Neural progenitor cell (in vitro differentiated cells): ENCODE measurements at regions not wholly inside any gene's neighbourhood (a gene's known extent, or its start where the extent isn't known, plus 50 kb on each side); places are given as distances from the start of the nearest gene placed in this dataset.

Experiments
- DNase-seq: peaks from one replicate; pipeline ENCODE4 v3.0.0-alpha.2; 2016; ENCODE audit warnings: low spot score
- H2AFZ ChIP-seq: fragments of 200-600 bp; sonication (generic); replicated peaks from 2 replicates; pipeline ENCODE4 v1.6.1; 2016; ENCODE audit warnings: antibody characterized with exemption
- H3F3A ChIP-seq: fragments of 200-600 bp; sonication (generic); 2 replicates; pipeline ENCODE4 v1.6.1; 2016; ENCODE audit warnings: antibody characterized with exemption, low read depth
- H3K27ac ChIP-seq: fragments of 200-600 bp; sonication (generic); 2 replicates; pipeline ENCODE4 v1.5.1; 2016; ENCODE audit warnings: mild to moderate bottlenecking
- H3K27me3 ChIP-seq: fragments of 200-600 bp; sonication (generic); 2 replicates; pipeline ENCODE4 v1.6.1; 2016; ENCODE audit warnings: mild to moderate bottlenecking, moderate library complexity
- H3K36me3 ChIP-seq: fragments of 200-600 bp; sonication (generic); 2 replicates; pipeline ENCODE4 v1.5.1; 2016
- H3K4me1 ChIP-seq: fragments of 200-600 bp; sonication (generic); 2 replicates; pipeline ENCODE4 v1.6.1; 2016; ENCODE audit warnings: mixed run types
- H3K4me2 ChIP-seq: fragments of 200-600 bp; sonication (generic); 2 replicates; pipeline ENCODE4 v1.6.1; 2016
- H3K4me3 ChIP-seq: fragments of 200-600 bp; sonication (generic); 2 replicates; pipeline ENCODE4 v1.5.1; 2016
- H3K79me2 ChIP-seq: fragments of 200-600 bp; sonication (generic); 2 replicates; pipeline ENCODE4 v1.6.1; 2016; ENCODE audit warnings: low read depth
- H3K9ac ChIP-seq: fragments of 200-600 bp; sonication (generic); 2 replicates; pipeline ENCODE4 v1.6.1; 2016
- H3K9me3 ChIP-seq: fragments of 200-600 bp; sonication (generic); 2 replicates; pipeline ENCODE4 v1.5.1; 2016; ENCODE audit warnings: low read depth
- H4K20me1 ChIP-seq: fragments of 200-600 bp; sonication (generic); 2 replicates; pipeline ENCODE4 v1.6.1; 2016; ENCODE audit warnings: low read depth
- H3K27ac Mint-ChIP-seq: 3 replicates; pipeline ENCODE4 v1.8.0; 2021; ENCODE audit warnings: mixed read lengths
- H3K27me3 Mint-ChIP-seq: 2 replicates; pipeline ENCODE4 v1.8.0; 2022; ENCODE audit warnings: low read depth, mild to moderate bottlenecking, inconsistent platforms, moderate library complexity, mixed read lengths; ENCODE audit not compliant: insufficient read depth
- H3K36me3 Mint-ChIP-seq: 3 replicates; pipeline ENCODE4 v1.8.0; 2021; ENCODE audit warnings: mixed read lengths
- H3K4me1 Mint-ChIP-seq: 3 replicates; pipeline ENCODE4 v1.8.0; 2021; ENCODE audit warnings: mixed read lengths
- H3K4me3 Mint-ChIP-seq: 3 replicates; pipeline ENCODE4 v1.8.0; 2021; ENCODE audit warnings: mild to moderate bottlenecking, moderate library complexity, mixed read lengths
- H3K9me3 Mint-ChIP-seq: 3 replicates; pipeline ENCODE4 v1.8.0; 2020; ENCODE audit warnings: mixed read lengths
- EZH2 ChIP-seq: fragments of 200-600 bp; sonication (generic); IDR thresholded peaks from 2 replicates; pipeline ENCODE4 v1.6.1; 2017; ENCODE audit warnings: antibody characterized with exemption, mild to moderate bottlenecking, moderate library complexity
- EZH2phosphoT487 ChIP-seq: fragments of 200-600 bp; sonication (generic); IDR thresholded peaks from 2 replicates; pipeline ENCODE4 v1.6.1; 2017; ENCODE audit warnings: antibody characterized with exemption
- TF ChIP-seq, protein P1 (sequence below): fragments of 200-600 bp; sonication (generic); IDR thresholded peaks from 2 replicates; pipeline ENCODE4 v1.5.1; 2017; ENCODE audit warnings: antibody characterized with exemption, mild to moderate bottlenecking

DNA sequence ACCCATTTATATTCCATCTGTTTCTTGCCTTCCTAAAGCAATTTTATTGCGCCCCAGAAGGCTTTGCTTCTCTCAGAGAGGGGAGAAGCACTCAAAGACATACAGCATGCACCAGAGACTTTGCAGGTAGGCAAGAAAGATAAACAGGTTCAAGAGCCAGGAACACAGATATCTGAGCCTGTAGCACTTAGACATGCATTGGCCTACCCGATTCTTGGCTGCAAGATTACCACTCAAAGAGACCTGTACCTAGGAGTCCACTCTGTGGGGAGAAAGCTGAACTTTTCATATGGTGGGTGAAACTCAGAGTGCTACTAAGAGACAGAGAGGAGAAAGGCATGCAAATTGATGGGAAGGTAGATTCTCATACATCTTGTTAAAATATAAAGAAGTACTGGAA lies 609.4 kb upstream of the PKN2 start:
- Histone ChIP-seq H3K27me3 (no peaks in the 10 kb centered on the region), H2AFZ (no peak overlapping the region), H3K79me2 (no peaks in the 10 kb centered on the region), H3K4me3 (no peak overlapping the region), H3K4me2 (no peak overlapping the region), H4K20me1 (no peaks in the 10 kb centered on the region), H3K9me3 (no peaks in the 10 kb centered on the region), H3K9ac (no peak overlapping the region), H3F3A (no peaks in the 10 kb centered on the region), H3K27ac (no peak overlapping the region), H3K4me1 (no peaks in the 10 kb centered on the region), H3K36me3 (no peaks in the 10 kb centered on the region)
- no peaks in the 10 kb centered on the region for H3K9me3 Mint-ChIP-seq
- no peaks in the 10 kb centered on the region for H3K27me3 Mint-ChIP-seq
- H3K4me1 Mint-ChIP-seq: no peaks in the 10 kb centered on the region
- no peaks in the 10 kb centered on the region for H3K36me3 Mint-ChIP-seq
- no peak for TF ChIP-seq EZH2phosphoT487
- TF ChIP-seq EZH2: no peak
- TF ChIP-seq, protein P1, sequence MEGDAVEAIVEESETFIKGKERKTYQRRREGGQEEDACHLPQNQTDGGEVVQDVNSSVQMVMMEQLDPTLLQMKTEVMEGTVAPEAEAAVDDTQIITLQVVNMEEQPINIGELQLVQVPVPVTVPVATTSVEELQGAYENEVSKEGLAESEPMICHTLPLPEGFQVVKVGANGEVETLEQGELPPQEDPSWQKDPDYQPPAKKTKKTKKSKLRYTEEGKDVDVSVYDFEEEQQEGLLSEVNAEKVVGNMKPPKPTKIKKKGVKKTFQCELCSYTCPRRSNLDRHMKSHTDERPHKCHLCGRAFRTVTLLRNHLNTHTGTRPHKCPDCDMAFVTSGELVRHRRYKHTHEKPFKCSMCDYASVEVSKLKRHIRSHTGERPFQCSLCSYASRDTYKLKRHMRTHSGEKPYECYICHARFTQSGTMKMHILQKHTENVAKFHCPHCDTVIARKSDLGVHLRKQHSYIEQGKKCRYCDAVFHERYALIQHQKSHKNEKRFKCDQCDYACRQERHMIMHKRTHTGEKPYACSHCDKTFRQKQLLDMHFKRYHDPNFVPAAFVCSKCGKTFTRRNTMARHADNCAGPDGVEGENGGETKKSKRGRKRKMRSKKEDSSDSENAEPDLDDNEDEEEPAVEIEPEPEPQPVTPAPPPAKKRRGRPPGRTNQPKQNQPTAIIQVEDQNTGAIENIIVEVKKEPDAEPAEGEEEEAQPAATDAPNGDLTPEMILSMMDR: no peak
- DNase-seq: no peak
- H3K27ac Mint-ChIP-seq: no peak overlapping the region
- no peak overlapping the region for H3K4me3 Mint-ChIP-seq

DNA sequence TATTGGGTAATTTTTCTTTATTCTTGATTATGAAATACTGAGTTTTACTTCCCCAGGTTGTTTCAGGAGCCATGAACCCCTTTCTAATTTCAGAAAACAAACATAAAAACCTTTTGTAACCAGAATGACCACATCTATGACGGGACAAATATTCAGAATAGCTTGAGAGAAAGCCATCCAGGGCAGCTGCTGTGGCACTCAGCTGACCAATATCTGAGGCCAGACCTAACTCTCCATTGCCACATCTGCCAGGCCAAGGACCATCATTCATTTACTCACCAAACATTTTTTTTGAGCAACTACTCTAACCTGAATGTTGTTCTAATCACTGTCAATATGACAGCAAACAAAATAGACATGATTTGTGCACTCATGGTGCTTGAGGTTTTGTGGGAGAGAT lies 608.3 kb upstream of the PKN2 start:
- H3K4me3 ChIP-seq: no peak overlapping the region
- no peaks in the 10 kb centered on the region for H3F3A ChIP-seq
- H3K79me2 ChIP-seq: no peaks in the 10 kb centered on the region
- H3K27me3 ChIP-seq: no peaks in the 10 kb centered on the region
- H3K4me1 Mint-ChIP-seq: no peaks in the 10 kb centered on the region
- H3K4me3 Mint-ChIP-seq: no peak overlapping the region
- H3K27ac ChIP-seq: no peak overlapping the region
- H3K4me2 ChIP-seq: no peak overlapping the region
- H3K27me3 Mint-ChIP-seq: no peaks in the 10 kb centered on the region
- no peaks in the 10 kb centered on the region for H3K4me1 ChIP-seq
- no peaks in the 10 kb centered on the region for H3K9me3 ChIP-seq
- no peak for DNase-seq
- H3K9ac ChIP-seq: no peak overlapping the region
- H4K20me1 ChIP-seq: no peaks in the 10 kb centered on the region
- no peaks in the 10 kb centered on the region for H3K36me3 Mint-ChIP-seq
- no peak overlapping the region for H3K27ac Mint-ChIP-seq
- H2AFZ ChIP-seq: no peak overlapping the region
- TF ChIP-seq EZH2phosphoT487: no peak
- TF ChIP-seq EZH2: no peak
- TF ChIP-seq, protein P1: no peak
- H3K9me3 Mint-ChIP-seq: no peaks in the 10 kb centered on the region
- H3K36me3 ChIP-seq: no peaks in the 10 kb centered on the region

DNA sequence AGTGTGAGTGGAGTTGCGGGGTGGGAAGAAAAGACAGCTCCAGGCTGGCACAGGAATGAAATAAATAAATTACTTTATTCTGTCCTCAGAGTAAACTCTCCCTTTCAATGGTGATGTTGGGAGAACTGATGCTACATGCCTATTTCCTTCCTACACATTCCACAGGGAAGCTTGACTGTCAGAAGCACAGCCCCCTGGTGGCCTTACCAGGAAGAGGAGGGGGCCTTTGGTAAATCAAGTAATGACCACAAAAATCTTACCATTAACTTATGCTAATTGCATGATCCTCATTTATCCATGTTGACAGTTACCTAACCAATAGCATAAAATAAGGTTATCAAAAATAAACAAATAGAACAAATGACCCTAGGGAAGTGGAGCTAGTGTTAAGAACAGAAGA lies 605.0 kb upstream of the PKN2 start:
- no peaks in the 10 kb centered on the region for H3K4me1 Mint-ChIP-seq
- DNase-seq: peak; percentile 74

More for the DNA sequence above, 605.0 kb upstream of the PKN2 start:
- H3K79me2 ChIP-seq: no peaks in the 10 kb centered on the region
- Mint-ChIP-seq H3K9me3 (no peaks in the 10 kb centered on the region), H3K27me3 (no peaks in the 10 kb centered on the region), H3K4me3 (no peak overlapping the region), H3K27ac (no peak overlapping the region), H3K36me3 (no peaks in the 10 kb centered on the region)
- peak overlapping the region; percentile 70 for H2AFZ ChIP-seq
- no peak overlapping the region for H3K4me2 ChIP-seq
- H3F3A ChIP-seq: no peaks in the 10 kb centered on the region
- no peak overlapping the region for H3K4me3 ChIP-seq
- no peaks in the 10 kb centered on the region for H3K36me3 ChIP-seq
- no peaks in the 10 kb centered on the region for H3K27me3 ChIP-seq
- no peaks in the 10 kb centered on the region for H4K20me1 ChIP-seq
- no peaks in the 10 kb centered on the region for H3K4me1 ChIP-seq
- TF ChIP-seq EZH2: no peak
- TF ChIP-seq, protein P1: peak; percentile 85
- H3K9ac ChIP-seq: no peak overlapping the region
- no peaks in the 10 kb centered on the region for H3K9me3 ChIP-seq
- H3K27ac ChIP-seq: no peak overlapping the region
